HG02610 (cell line): ENCODE measurements at regions not wholly inside any gene's neighbourhood (a gene's known extent, or its start where the extent isn't known, plus 50 kb on each side); places are given as distances from the start of the nearest gene placed in this dataset.
A peak's percentile ranks its signal among the peaks of the same experiment; 100 is the strongest.

Source experiments
- ATAC-seq: cut with Tn5 transposase; IDR thresholded peaks from one replicate; pipeline ENCODE4 v1.9.1; 2021; ENCODE audit warnings: mild to moderate bottlenecking, moderate library complexity; ENCODE audit not compliant: unreplicated experiment

DNA sequence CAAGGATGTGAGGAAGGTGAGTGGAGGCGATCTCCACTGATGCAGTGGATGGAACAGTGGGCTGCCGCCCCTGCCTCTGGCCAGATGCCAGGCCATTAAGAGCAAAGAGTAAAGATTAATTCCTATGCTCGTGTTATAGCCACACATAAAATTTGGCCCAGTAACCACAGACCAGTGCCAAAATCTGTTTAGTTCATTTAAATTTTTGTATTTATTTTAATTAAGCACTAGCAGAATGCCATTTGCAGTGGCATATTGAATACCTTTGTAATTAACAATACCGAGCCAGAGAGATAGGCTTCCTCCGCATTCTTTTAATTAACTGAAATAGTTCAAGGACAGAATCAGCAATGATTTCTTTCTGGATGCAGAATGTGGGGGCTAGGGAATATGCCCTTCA is 179.8 kb downstream of the MED10 start:
- ATAC-seq = no peak

DNA sequence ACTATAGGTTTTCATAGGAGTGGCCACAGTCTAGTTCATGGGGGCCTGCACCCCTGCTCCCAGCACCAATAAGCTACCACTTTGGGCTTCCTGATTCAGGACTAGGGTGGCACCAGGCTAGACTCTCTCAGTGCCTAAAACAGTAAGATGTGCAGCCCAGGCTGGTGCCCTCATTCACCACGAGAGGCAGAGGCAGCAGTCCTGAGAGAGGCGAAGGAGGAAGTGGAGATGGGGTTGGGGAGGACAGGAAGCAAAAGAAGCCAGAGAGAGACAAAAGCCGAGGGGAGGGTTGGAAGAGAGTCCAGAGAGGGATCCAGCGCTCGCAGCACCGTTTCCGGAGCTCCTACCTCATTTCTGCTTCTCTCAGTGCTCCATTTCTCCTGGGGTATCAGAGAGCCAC is 180.9 kb downstream of the MED10 start:
- no peak for ATAC-seq

DNA sequence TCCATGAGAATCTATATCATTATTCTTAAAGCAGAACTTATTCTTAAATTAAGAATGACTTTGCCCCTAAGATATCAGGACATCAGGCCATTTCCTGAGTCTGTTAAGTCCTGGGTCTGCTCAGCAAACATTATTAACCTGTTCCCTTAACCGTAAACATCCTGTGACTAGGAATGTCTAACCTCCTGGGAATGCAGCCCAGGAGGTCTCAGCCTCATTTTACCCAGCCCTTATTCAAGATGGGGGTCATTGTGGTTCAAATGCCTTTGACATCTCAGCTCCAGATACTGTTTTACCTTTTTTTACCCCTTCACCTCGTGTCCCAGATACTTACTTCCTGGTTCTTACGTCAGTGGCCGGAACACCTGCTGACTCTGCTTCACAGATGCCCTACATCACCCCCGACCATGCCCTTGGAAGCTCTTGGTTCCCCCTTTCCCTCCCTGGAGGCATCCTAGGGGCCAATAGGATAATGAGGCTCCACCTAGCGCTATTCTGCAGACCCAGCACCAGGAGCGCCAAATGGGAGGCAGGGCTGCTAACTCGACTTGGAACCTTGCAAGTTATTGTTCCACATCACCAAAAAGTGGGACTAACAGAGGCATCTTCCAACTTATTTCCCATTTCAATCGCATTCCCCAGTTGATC is 182.5 kb downstream of the MED10 start:
- ATAC-seq = no peak

GRCh38 chr5:6194906-6195612 is 183.3 kb downstream of the MED10 start:
- no peak for ATAC-seq

GRCh38 chr5:6194261-6194875 is 184.0 kb downstream of the MED10 start:
- ATAC-seq = no peak

- ATAC-seq = no peak
These were observed 185.0 kb downstream of the MED10 start for GRCh38 chr5:6193310-6193709.

DNA sequence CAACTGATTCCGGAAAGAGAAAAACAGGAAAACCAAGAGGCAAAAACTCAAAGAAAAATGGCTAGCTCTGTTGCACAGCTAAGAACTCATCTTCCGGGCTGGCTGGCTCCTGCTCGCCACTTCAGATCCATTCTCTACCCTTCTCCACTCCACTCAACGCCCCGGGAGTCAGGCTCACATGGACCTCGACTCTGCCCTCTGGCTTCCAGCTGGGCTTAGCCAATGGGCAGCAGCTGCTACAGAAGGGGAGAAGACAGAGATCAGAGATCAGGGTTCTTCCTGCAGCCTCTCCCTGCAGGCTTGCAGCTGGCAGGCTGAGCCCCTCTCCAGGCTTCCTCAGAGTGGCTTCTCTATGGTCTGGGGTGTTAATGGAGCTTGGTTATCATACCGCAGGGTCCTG is 187.5 kb downstream of the MED10 start:
- no peak for ATAC-seq

DNA sequence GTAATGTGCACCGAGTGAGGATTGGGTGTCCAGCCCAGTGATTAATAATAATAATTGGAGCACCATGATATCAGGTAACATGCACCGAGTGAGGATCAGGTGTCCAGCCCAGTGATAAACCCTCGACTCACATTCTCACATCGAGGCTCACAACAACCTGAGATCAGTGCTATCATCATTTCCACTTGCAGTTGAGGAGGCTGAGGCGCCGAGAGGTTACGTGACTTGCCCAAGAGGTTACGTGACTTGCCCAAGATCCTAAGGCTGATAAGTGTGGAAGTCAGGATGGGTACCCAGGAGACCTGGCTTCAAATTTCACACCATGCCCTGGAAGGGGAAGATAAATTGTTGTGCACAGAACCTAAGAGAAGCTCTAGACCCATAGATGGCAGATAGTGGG is 189.4 kb downstream of the MED10 start:
- ATAC-seq = no peak

GRCh38 chr5:6188344-6188743 is 190.0 kb downstream of the MED10 start:
- ATAC-seq = peak; percentile 94

- ATAC-seq = no peak
These were observed 190.8 kb downstream of the MED10 start for GRCh38 chr5:6187501-6187900.

DNA sequence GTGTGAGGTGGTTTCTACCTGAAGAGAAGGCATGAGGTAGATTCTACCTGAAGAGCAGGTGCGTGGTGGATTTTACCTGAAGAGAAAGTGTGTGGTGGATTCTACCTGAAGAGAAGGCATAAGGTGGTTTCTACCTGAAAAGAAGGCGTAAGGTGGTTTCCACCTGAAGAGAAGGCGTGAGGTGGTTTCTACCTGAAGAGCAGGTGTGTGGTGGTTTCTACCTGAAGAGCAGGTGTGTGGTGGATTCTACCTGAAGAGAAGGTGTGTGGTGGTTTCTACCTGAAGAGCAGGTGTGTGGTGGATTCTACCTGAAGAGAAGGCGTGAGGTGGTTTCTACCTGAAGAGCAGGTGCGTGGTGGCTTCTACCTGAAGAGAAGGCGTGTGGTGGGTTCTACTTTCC is 192.8 kb downstream of the MED10 start:
- ATAC-seq = no peak

GRCh38 chr5:6184481-6184880 is 193.9 kb downstream of the MED10 start:
- ATAC-seq = no peak

DNA sequence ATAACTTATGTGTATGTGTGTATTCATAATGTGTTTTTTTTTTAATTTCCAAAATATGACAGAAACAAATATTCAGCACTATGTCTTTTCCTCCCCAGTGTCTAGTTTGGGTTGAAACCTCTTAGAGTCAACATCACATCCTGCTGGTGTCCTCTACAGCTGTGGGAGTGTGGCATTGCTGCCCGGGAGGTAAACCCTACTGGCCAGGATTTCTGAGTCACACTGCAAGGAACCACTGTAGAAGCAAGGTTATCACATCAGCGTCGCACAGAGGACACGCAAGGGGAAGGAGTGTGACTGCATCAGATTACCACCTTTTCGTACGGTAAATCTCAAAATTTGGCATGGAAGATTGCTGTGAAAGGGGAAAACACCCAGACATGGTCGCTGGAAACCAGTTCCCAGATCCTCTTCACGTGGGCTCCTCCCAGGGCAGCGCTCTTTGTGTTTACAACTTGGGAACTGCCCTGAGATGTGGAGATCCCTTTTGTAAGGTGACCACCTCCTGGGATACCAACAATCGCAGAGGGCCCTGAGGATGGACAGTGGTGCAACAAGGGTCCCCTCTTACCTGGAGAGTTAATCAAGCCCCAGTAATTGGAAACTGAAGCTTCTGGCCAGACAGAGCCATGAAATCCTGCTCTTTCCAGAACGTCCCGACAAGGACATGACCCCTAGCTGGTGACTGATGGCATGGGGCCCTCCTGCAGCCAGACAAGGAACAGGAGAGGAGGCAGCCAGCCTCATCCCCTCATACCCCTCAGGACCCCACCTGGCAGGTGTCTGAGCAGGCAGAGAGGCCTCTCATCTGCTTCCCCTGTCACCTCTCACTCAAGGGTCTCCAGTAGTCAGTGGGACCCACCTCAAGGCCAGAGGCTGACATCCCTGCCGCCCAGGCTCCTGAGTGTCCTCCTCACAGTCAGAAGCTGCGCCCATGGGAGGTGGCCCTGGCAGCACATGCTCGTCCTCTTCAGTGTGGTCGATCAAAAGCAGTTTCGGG is 194.7 kb downstream of the MED10 start:
- ATAC-seq = no peak

- ATAC-seq = no peak
These were observed 196.0 kb downstream of the MED10 start for GRCh38 chr5:6182271-6182815.

GRCh38 chr5:6181871-6182270 is 196.5 kb downstream of the MED10 start:
- no peak for ATAC-seq

DNA sequence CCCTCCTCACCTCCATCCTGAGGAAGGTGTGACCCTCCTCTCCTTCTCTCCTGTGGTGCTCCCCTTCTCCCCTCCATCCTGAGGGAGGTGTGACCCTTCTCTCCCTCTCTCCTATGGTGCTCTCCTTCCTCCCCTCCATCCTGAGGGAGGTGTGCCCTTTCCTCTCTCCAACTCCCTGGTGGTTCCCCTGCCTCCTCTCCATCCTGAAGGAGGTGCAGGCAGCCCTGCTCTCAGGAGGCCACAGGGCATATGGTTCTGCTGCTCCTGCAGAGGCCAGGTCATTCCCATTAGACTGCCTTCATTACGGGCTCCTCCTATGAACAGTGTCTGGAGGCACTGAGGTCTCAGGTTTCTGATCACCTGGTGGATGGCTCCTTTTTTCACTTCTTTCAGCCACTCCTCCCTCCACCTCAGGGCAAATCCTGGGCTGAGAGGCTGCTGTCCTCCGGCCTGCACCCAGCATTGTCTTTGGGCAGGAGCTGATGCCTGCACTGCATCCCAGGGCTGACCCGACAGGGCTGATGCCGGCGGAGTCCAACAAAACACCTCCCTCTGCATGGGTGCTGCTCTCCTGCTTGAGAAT is 197.1 kb downstream of the MED10 start:
- ATAC-seq = no peak

- no peak for ATAC-seq
These were observed 198.0 kb downstream of the MED10 start for GRCh38 chr5:6180231-6180872.

GRCh38 chr5:6178846-6179532 is 199.4 kb downstream of the MED10 start:
- no peak for ATAC-seq

- no peak for ATAC-seq
These were observed 200.4 kb downstream of the MED10 start for GRCh38 chr5:6177926-6178325.
